ENCODE measurements at regions not wholly inside any gene's neighbourhood (a gene's known extent, or its start where the extent isn't known, plus 50 kb on each side); places are given as distances from the start of the nearest gene placed in this dataset.
"Not testable (repeated sequence)": the region's sequence is repeated elsewhere in the genome, so short reads cannot be mapped to it uniquely, and the experiment has no call there.

DNA sequence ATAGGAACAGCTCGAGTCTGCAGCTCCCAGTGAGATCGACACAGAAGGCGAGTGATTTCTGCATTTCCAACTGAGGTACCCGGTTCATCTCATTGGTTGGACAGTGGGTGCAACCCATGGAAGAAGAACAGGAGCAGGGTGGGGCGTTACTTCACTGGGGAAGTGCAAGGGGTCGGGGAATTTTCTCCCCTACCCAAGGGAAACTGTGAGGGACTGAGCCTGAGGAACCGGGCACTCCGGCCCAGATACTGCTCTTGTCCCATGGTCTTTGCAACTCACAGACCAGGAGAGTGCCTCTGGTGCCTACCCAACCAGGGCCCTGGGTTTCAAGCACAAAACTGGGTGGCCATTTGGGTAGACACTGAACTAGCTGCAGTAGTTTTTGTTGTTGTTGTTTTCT lies 307.1 kb downstream of the AMY1C start:
- H3K9me3 ChIP-seq (ENCODE audit: control insufficient read depth, insufficient read depth, low read depth, low read length), result no peaks in the 10 kb centered on the region
- TF ChIP-seq CTCF (IDR thresholded peaks at IDR 0.05) (no peak), TCF7L2 (IDR thresholded peaks at IDR 0.05; ENCODE audit: low read depth, low read length) (no peak), SIN3A (IDR thresholded peaks at IDR 0.05; ENCODE audit: borderline replicate concordance, insufficient read depth, low read depth, low read length) (no peak), POLR2AphosphoS5 (IDR thresholded peaks at IDR 0.05; ENCODE audit: low read depth, low read length) (no peak), REST (IDR thresholded peaks at IDR 0.05; ENCODE audit: insufficient read depth in 1 of 2, low read depth in 2 of 2, low read length in 1 of 2) (no peak)
- BruUV-seq (replicated peaks), result no TSS peak

DNA sequence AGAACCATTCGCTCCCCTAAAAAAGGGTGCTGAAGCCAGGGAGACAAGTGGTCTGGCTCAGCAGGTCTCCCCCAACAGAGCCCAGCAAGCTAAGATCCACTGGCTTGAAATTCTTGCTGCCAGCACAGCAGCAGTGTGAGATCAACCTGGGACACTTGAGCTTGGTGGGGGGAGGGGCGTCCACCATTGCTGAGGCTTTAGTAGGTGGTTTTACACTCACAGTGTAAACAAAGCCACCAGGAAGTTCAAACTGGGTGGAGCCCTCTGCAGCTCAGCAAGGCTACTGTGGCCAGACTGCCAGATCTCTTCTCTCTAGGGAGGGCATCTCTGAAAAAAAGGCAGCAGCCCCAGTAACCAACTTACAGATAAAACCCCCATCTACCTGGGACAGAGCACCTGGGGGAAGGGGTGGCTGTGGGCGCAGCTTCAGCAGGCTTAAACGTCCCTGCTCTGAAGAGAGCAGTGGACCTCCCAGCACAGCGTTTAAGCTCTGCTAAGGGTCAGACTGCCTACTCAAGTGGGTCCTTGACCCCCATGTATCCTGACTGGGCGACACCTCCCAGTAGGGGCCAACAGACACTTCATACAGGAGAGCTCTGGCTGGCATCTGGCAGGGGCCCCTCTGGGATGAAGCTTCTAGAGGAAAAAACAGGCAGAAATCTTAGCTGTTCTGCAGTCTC lies 307.7 kb downstream of the AMY1C start:
- H3K36me3 ChIP-seq (ENCODE audit: control insufficient read depth, insufficient read depth, low read length); BruUV-seq (replicated peaks); POLR2A ChIA-PET; in situ Hi-C loops (cut with HindIII; ENCODE audit: low pct_unique_long_range_greater_than_20kb, low sequenced_read_pairs); H3K4me1 ChIP-seq (ENCODE audit: control insufficient read depth, insufficient read depth, low read length); H3K27me3 ChIP-seq (ENCODE audit: control insufficient read depth, insufficient read depth, low read length); H3K27ac ChIP-seq (ENCODE audit: low read length); H3K9me3 ChIP-seq (ENCODE audit: control insufficient read depth, insufficient read depth, low read depth, low read length); CTCF ChIA-PET; H3K4me3 ChIP-seq (ENCODE audit: low read depth in 2 of 2, low read length in 2 of 2); ATAC-seq; intact Hi-C loops (cut with micrococcal nuclease; ENCODE audit: unreplicated experiment): not testable (repeated sequence)
- DNase-seq (ENCODE audit: low read depth, low spot score), result peak; percentile 15

More for the DNA sequence above, 307.1 kb downstream of the AMY1C start:
- Histone ChIP-seq H3K4me3 (ENCODE audit: low read depth in 2 of 2, low read length in 2 of 2) (no peak overlapping the region), H3K27ac (ENCODE audit: low read length) (no peak overlapping the region), H3K27me3 (ENCODE audit: control insufficient read depth, insufficient read depth, low read length) (no peaks in the 10 kb centered on the region), H3K36me3 (ENCODE audit: control insufficient read depth, insufficient read depth, low read length) (no peaks in the 10 kb centered on the region), H3K4me1 (ENCODE audit: control insufficient read depth, insufficient read depth, low read length) (no peaks in the 10 kb centered on the region)
- ChIA-PET CTCF (no interaction called here), POLR2A (no interaction called here)
- DNase-seq (ENCODE audit: low read depth, low spot score), result no peak
- in situ Hi-C loops (cut with HindIII; ENCODE audit: low pct_unique_long_range_greater_than_20kb, low sequenced_read_pairs), result no loop called here
- intact Hi-C loops (cut with micrococcal nuclease; ENCODE audit: unreplicated experiment), result no loop called here
- no peak for ATAC-seq

DNA sequence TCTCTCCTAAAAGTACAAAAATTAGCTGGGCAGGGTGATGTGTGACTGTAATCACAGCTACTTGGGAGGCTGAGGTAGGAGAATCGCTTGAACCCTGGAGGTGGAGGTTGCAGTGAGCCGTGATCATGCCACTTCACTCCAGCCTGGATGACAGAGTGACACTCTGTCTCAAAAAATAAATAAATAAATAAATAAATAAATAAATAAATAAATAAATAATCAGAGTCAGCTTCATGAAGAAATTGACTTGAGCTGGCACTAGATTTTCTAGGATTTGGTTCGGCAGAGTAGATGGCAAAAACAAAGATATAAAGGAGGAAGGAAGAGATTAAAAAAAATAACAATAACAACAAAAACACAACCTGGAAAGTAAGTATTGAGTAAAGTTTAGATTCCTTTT lies 311.9 kb downstream of the AMY1C start:
- in situ Hi-C loops (cut with HindIII; ENCODE audit: low pct_unique_long_range_greater_than_20kb, low sequenced_read_pairs); H3K27ac ChIP-seq (ENCODE audit: low read length); H3K4me1 ChIP-seq (ENCODE audit: control insufficient read depth, insufficient read depth, low read length); H3K36me3 ChIP-seq (ENCODE audit: control insufficient read depth, insufficient read depth, low read length); H3K9me3 ChIP-seq (ENCODE audit: control insufficient read depth, insufficient read depth, low read depth, low read length); CTCF ChIA-PET; BruUV-seq (replicated peaks); DNase-seq (ENCODE audit: low read depth, low spot score); intact Hi-C loops (cut with micrococcal nuclease; ENCODE audit: unreplicated experiment); H3K4me3 ChIP-seq (ENCODE audit: low read depth in 2 of 2, low read length in 2 of 2); H3K27me3 ChIP-seq (ENCODE audit: control insufficient read depth, insufficient read depth, low read length); ATAC-seq; POLR2A ChIA-PET: not testable (repeated sequence)

Data from Panc1 (cell line).